ENCODE measurements at regions not wholly inside any gene's neighbourhood (a gene's known extent, or its start where the extent isn't known, plus 50 kb on each side); places are given as distances from the start of the nearest gene placed in this dataset.

- Histone ChIP-seq H3K27me3 (ENCODE audit: control insufficient read depth in 2 of 2, insufficient read depth in 2 of 2, low read length in 2 of 2) (no peaks in the 10 kb centered on the region), H3K9me1 (replicated peaks; ENCODE audit: control insufficient read depth, extremely low read depth, insufficient read depth, low read length) (no peaks in the 10 kb centered on the region), H3K9me3 (replicated peaks; ENCODE audit: control insufficient read depth, insufficient read depth, low read length) (no peaks in the 10 kb centered on the region), H3K4me1 (ENCODE audit: control insufficient read depth, extremely low read depth, insufficient read depth, low read length) (no peaks in the 10 kb centered on the region), H3K9ac (replicated peaks; ENCODE audit: extremely low read depth, insufficient read depth, low read length) (no peak overlapping the region), H3K27ac (ENCODE audit: insufficient read depth, low read depth, low read length) (no peak overlapping the region), H3K4me3 (replicated peaks in 1 of 3; ENCODE audit: insufficient read depth in 1 of 3, low read depth in 1 of 3, low read length in 3 of 3) (no peak overlapping the region), H4K20me1 (replicated peaks; ENCODE audit: control insufficient read depth, extremely low read depth, insufficient read depth, low read length) (no peaks in the 10 kb centered on the region), H3K4me2 (ENCODE audit: insufficient read depth, low read length) (no peak overlapping the region), H2AFZ (ENCODE audit: low read depth, low read length) (no peak overlapping the region), H3K36me3 (ENCODE audit: control insufficient read depth in 2 of 2, extremely low read depth in 1 of 2, insufficient read depth in 2 of 2, low read length in 2 of 2) (no peaks in the 10 kb centered on the region), H3K79me2 (ENCODE audit: control insufficient read depth, insufficient read depth, low read length) (no peaks in the 10 kb centered on the region)
- DNase-seq (ENCODE audit: low read depth, low spot score): no peak
- intact Hi-C loops (cut with micrococcal nuclease): no loop called here
- ChIA-PET POLR2A (no interaction called here), CTCF (no interaction called here)
- BruUV-seq (replicated peaks): no TSS peak
- TF ChIP-seq POLR2A (IDR thresholded peaks at IDR 0.05; ENCODE audit: low read depth, low read length) (no peak), POLR2AphosphoS5 (IDR thresholded peaks at IDR 0.05; ENCODE audit: insufficient read depth, low read depth, low read length) (no peak), EZH2 (IDR thresholded peaks at IDR 0.05; ENCODE audit: borderline replicate concordance, low read depth, low read length, severe bottlenecking) (no peak), JUN (IDR thresholded peaks at IDR 0.05; ENCODE audit: borderline replicate concordance, insufficient read depth, insufficient read length, low read depth) (no peak), CTCF (IDR thresholded peaks at IDR 0.05; ENCODE audit: extremely low read depth in 1 of 2, insufficient read depth in 1 of 2, low read depth in 1 of 2, low read length in 2 of 2) (no peak), GATA2 (IDR thresholded peaks at IDR 0.05; ENCODE audit: insufficient read depth, insufficient read length, low read depth, low read length) (no peak), MYC (IDR thresholded peaks at IDR 0.05; ENCODE audit: low read depth, low read length) (no peak), FOS (IDR thresholded peaks at IDR 0.05; ENCODE audit: borderline replicate concordance, insufficient read depth, low read length) (no peak), MAX (IDR thresholded peaks at IDR 0.05; ENCODE audit: insufficient read depth, insufficient read length) (no peak)
- FAIRE-seq: no peak
- dilution Hi-C loops (cut with MboI; ENCODE audit: extremely low pct_ligation_motif_present, low sequenced_read_pairs): no loop called here
These were observed 57.9 kb upstream of the IL15 start for GRCh38 chr4:141578451-141578850.
